ENCODE measurements at regions not wholly inside any gene's neighbourhood (a gene's known extent, or its start where the extent isn't known, plus 50 kb on each side); places are given as distances from the start of the nearest gene placed in this dataset.
"Not testable (repeated sequence)": the region's sequence is repeated elsewhere in the genome, so short reads cannot be mapped to it uniquely, and the experiment has no call there.

GRCh38 chr11:129503646-129504045 lies 128.0 kb downstream of the BARX2 start:
- no peak for DNase-seq (ENCODE audit: low spot score)

GRCh38 chr11:129505266-129505665 lies 129.6 kb downstream of the BARX2 start:
- DNase-seq (ENCODE audit: low spot score), result no peak

GRCh38 chr11:129508163-129508562 lies 132.5 kb downstream of the BARX2 start:
- no peak for DNase-seq (ENCODE audit: low spot score)

GRCh38 chr11:129528296-129528695 lies 152.6 kb downstream of the BARX2 start:
- DNase-seq (ENCODE audit: low spot score), result no peak

GRCh38 chr11:129530154-129530895 lies 154.7 kb downstream of the BARX2 start:
- DNase-seq (ENCODE audit: low spot score), result no peak

GRCh38 chr11:129533395-129533794 lies 157.7 kb downstream of the BARX2 start:
- DNase-seq (ENCODE audit: low spot score), result no peak

GRCh38 chr11:129536338-129536737 lies 160.7 kb downstream of the BARX2 start:
- DNase-seq (ENCODE audit: low spot score), result no peak

- DNase-seq (ENCODE audit: low spot score), result no peak
Observed at GRCh38 chr11:129538323-129538722, 162.7 kb downstream of the BARX2 start.

GRCh38 chr11:129543515-129544290 lies 168.1 kb downstream of the BARX2 start:
- DNase-seq (ENCODE audit: low spot score), result no peak

- no peak for DNase-seq (ENCODE audit: low spot score)
Observed at GRCh38 chr11:129544691-129545090, 169.0 kb downstream of the BARX2 start.

GRCh38 chr11:129546266-129546665 lies 170.6 kb downstream of the BARX2 start:
- DNase-seq (ENCODE audit: low spot score), result no peak

- DNase-seq (ENCODE audit: low spot score), result no peak
Observed at GRCh38 chr11:129557421-129557820, 181.8 kb downstream of the BARX2 start.

- DNase-seq (ENCODE audit: low spot score), result no peak
Observed at GRCh38 chr11:129569007-129569406, 193.4 kb downstream of the BARX2 start.

- DNase-seq (ENCODE audit: low spot score), result not testable (repeated sequence)
Observed at GRCh38 chr11:129572667-129573066, 197.0 kb downstream of the BARX2 start.

- DNase-seq (ENCODE audit: low spot score), result no peak
Observed at GRCh38 chr11:129573161-129573560, 197.5 kb downstream of the BARX2 start.

GRCh38 chr11:129574431-129574830 lies 198.8 kb downstream of the BARX2 start:
- no peak for DNase-seq (ENCODE audit: low spot score)

- no peak for DNase-seq (ENCODE audit: low spot score)
Observed at GRCh38 chr11:129576652-129577051, 201.0 kb downstream of the BARX2 start.

GRCh38 chr11:129578006-129578405 lies 202.4 kb downstream of the BARX2 start:
- DNase-seq (ENCODE audit: low spot score), result no peak

GRCh38 chr11:129580278-129580677 lies 204.6 kb downstream of the BARX2 start:
- DNase-seq (ENCODE audit: low spot score), result no peak

GRCh38 chr11:129584316-129584715 lies 208.7 kb downstream of the BARX2 start:
- DNase-seq (ENCODE audit: low spot score), result no peak

GRCh38 chr11:129589190-129589860 lies 213.7 kb downstream of the BARX2 start:
- DNase-seq (ENCODE audit: low spot score), result no peak

GRCh38 chr11:129590030-129590752 lies 214.5 kb downstream of the BARX2 start:
- DNase-seq (ENCODE audit: low spot score), result no peak

All from hepatic stellate cell (primary cell).